ENCODE measurements at regions not wholly inside any gene's neighbourhood (a gene's known extent, or its start where the extent isn't known, plus 50 kb on each side); places are given as distances from the start of the nearest gene placed in this dataset.
"Not testable (repeated sequence)": the region's sequence is repeated elsewhere in the genome, so short reads cannot be mapped to it uniquely, and the experiment has no call there.

DNA sequence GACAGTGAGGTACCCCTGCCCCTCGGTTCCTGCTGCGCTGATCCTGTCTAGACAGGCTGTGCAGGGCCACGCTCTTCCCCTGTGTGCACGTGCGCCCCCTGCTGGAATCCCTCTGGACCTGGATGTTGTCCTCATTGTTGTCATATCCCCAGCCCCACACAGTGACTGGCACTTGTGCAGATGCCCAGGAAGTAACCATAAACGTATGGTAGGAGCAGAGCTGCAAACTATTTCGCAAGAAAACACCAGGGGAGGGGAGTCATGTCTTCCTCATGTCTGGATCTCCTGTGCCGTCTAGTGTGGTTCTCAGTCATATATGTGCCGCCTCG is 114.7 kb downstream of the CRYBB2 start:
- H2BK15ac ChIP-seq (ENCODE audit: low read depth, poor library complexity, severe bottlenecking): no peak overlapping the region
- no peak overlapping the region for H2BK12ac ChIP-seq (ENCODE audit: low read length in 2 of 2)
- no peak overlapping the region for H3K4me2 ChIP-seq (ENCODE audit: low read length, poor library complexity, severe bottlenecking)
- H3K9ac ChIP-seq (ENCODE audit: low read length): no peak overlapping the region
- H3K4me1 ChIP-seq (ENCODE audit: control insufficient read depth, insufficient read depth, low read depth, low read length): no peaks in the 10 kb centered on the region
- H3K36me3 ChIP-seq (ENCODE audit: control insufficient read depth in 1 of 2, insufficient read depth in 2 of 2, low read depth in 1 of 2, low read length in 2 of 2): no peaks in the 10 kb centered on the region
- H3K79me1 ChIP-seq (replicated peaks; ENCODE audit: low read length, poor library complexity, severe bottlenecking): no peaks in the 10 kb centered on the region
- H3K4ac ChIP-seq (ENCODE audit: low read depth in 1 of 2, low read length in 2 of 2): no peak overlapping the region
- no peak overlapping the region for H3K27ac ChIP-seq (ENCODE audit: low read length, poor library complexity, severe bottlenecking)
- no peak overlapping the region for H3K14ac ChIP-seq (ENCODE audit: low read length in 2 of 2)
- no peak overlapping the region for H2BK120ac ChIP-seq (ENCODE audit: low read depth, low read length)
- H3K23ac ChIP-seq (ENCODE audit: low read length in 2 of 2): no peak overlapping the region
- H3K4me3 ChIP-seq (ENCODE audit: insufficient read depth in 1 of 2, low read depth in 1 of 2, low read length in 2 of 2): no peak overlapping the region
- H3K18ac ChIP-seq (ENCODE audit: low read depth in 1 of 2, low read length in 2 of 2): no peak overlapping the region
- no peak overlapping the region for H2BK5ac ChIP-seq (ENCODE audit: low read depth, low read length, poor library complexity, severe bottlenecking)
- H3K9me3 ChIP-seq (ENCODE audit: control insufficient read depth, low read length): no peaks in the 10 kb centered on the region
- no peaks in the 10 kb centered on the region for H3K27me3 ChIP-seq (ENCODE audit: control insufficient read depth in 1 of 2, insufficient read depth in 1 of 2, low read length in 2 of 2)
- H2AK5ac ChIP-seq (ENCODE audit: low read length, severe bottlenecking): no peak overlapping the region
- H2AFZ ChIP-seq (ENCODE audit: low read depth, low read length): no peak overlapping the region
- no peak overlapping the region for H4K8ac ChIP-seq (ENCODE audit: low read length)
- WGBS: 44% methylated on average over 10 of the region's 10 CpGs
- DNase-seq: no peak
- H4K91ac ChIP-seq (ENCODE audit: low read length): no peak overlapping the region

DNA sequence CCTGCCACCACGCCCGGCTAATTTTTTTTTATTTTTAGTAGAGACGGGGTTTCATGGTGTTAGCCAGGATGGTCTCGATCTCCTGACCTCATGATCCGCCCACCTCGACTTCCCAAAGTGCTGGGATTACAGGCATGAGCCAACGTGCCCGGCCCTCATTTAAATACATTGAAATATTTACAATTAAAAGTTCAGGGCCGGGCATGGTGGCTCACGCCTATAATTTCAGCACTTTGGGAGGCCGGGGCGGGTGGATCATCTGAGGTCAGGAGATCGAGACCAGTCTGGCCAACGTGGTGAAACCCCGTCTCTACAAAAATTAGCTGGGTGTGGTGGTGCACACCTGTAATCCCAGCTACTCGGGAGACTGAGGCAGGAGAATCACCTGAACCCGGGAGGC is 115.2 kb downstream of the CRYBB2 start:
- not testable (repeated sequence) for H3K27me3 ChIP-seq (ENCODE audit: control insufficient read depth in 1 of 2, insufficient read depth in 1 of 2, low read length in 2 of 2); H2BK5ac ChIP-seq (ENCODE audit: low read depth, low read length, poor library complexity, severe bottlenecking); H3K79me1 ChIP-seq (replicated peaks; ENCODE audit: low read length, poor library complexity, severe bottlenecking); H4K8ac ChIP-seq (ENCODE audit: low read length); H3K4ac ChIP-seq (ENCODE audit: low read depth in 1 of 2, low read length in 2 of 2); H2AFZ ChIP-seq (ENCODE audit: low read depth, low read length); H2BK12ac ChIP-seq (ENCODE audit: low read length in 2 of 2); H4K91ac ChIP-seq (ENCODE audit: low read length); H3K27ac ChIP-seq (ENCODE audit: low read length, poor library complexity, severe bottlenecking); H3K14ac ChIP-seq (ENCODE audit: low read length in 2 of 2); H3K36me3 ChIP-seq (ENCODE audit: control insufficient read depth in 1 of 2, insufficient read depth in 2 of 2, low read depth in 1 of 2, low read length in 2 of 2); H3K9me3 ChIP-seq (ENCODE audit: control insufficient read depth, low read length); H3K9ac ChIP-seq (ENCODE audit: low read length); H2AK5ac ChIP-seq (ENCODE audit: low read length, severe bottlenecking); H3K4me2 ChIP-seq (ENCODE audit: low read length, poor library complexity, severe bottlenecking); H3K4me1 ChIP-seq (ENCODE audit: control insufficient read depth, insufficient read depth, low read depth, low read length); H2BK15ac ChIP-seq (ENCODE audit: low read depth, poor library complexity, severe bottlenecking); H3K4me3 ChIP-seq (ENCODE audit: insufficient read depth in 1 of 2, low read depth in 1 of 2, low read length in 2 of 2); H2BK120ac ChIP-seq (ENCODE audit: low read depth, low read length); H3K18ac ChIP-seq (ENCODE audit: low read depth in 1 of 2, low read length in 2 of 2); H3K23ac ChIP-seq (ENCODE audit: low read length in 2 of 2); DNase-seq
- WGBS: 92% methylated on average over 15 of the region's 17 CpGs

DNA sequence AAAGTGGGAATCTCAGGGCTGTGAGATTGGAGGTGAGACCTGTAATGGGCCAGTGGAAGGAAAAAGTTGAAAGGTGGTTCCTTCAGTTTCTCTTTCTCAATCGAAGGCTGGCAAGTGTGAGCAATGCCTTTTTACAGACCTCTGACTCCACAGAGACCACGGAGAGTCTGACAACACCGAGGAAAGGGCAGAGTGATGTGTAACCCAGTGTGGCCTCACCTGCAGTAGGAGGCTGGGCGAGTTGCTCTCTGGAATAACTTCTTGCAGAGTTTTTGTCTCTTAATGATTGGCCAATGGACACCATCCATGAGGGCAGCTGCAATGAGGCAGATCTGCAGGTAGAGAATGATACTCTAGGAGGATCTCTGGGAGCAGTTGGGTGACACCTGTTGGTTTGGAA is 115.8 kb downstream of the CRYBB2 start:
- not testable (repeated sequence) for H2BK15ac ChIP-seq (ENCODE audit: low read depth, poor library complexity, severe bottlenecking); H3K9me3 ChIP-seq (ENCODE audit: control insufficient read depth, low read length); H2AK5ac ChIP-seq (ENCODE audit: low read length, severe bottlenecking); H4K8ac ChIP-seq (ENCODE audit: low read length); H2BK12ac ChIP-seq (ENCODE audit: low read length in 2 of 2); H2BK5ac ChIP-seq (ENCODE audit: low read depth, low read length, poor library complexity, severe bottlenecking); H3K27me3 ChIP-seq (ENCODE audit: control insufficient read depth in 1 of 2, insufficient read depth in 1 of 2, low read length in 2 of 2); H3K4me2 ChIP-seq (ENCODE audit: low read length, poor library complexity, severe bottlenecking); H3K14ac ChIP-seq (ENCODE audit: low read length in 2 of 2); H3K79me1 ChIP-seq (replicated peaks; ENCODE audit: low read length, poor library complexity, severe bottlenecking); H3K23ac ChIP-seq (ENCODE audit: low read length in 2 of 2); DNase-seq; H2AFZ ChIP-seq (ENCODE audit: low read depth, low read length); H3K4me1 ChIP-seq (ENCODE audit: control insufficient read depth, insufficient read depth, low read depth, low read length); H3K36me3 ChIP-seq (ENCODE audit: control insufficient read depth in 1 of 2, insufficient read depth in 2 of 2, low read depth in 1 of 2, low read length in 2 of 2); H4K91ac ChIP-seq (ENCODE audit: low read length); H3K4me3 ChIP-seq (ENCODE audit: insufficient read depth in 1 of 2, low read depth in 1 of 2, low read length in 2 of 2); H3K4ac ChIP-seq (ENCODE audit: low read depth in 1 of 2, low read length in 2 of 2); H3K18ac ChIP-seq (ENCODE audit: low read depth in 1 of 2, low read length in 2 of 2); H3K27ac ChIP-seq (ENCODE audit: low read length, poor library complexity, severe bottlenecking); H3K9ac ChIP-seq (ENCODE audit: low read length); H2BK120ac ChIP-seq (ENCODE audit: low read depth, low read length)
- WGBS: 72% methylated on average over 4 of the region's 4 CpGs

DNA sequence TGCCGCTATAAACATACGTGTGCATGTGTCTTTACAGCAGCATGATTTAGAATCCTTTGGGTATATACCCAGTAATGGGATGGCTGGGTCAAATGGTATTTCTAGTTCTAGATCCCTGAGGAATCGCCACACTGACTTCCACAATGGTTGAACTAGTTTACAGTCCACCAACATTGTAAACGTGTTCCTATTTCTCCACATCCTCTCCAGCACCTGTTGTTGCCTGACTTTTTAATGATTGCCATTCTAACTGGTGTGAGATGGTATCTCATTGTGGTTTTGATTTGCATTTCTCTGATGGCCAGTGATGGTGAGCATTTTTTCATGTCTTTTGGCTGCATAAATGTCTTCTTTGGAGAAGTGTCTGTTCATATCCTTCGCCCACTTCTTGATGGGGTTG is 121.1 kb downstream of the CRYBB2 start:
- H3K23ac ChIP-seq (ENCODE audit: low read length in 2 of 2); H3K27ac ChIP-seq (ENCODE audit: low read length, poor library complexity, severe bottlenecking); H2AK5ac ChIP-seq (ENCODE audit: low read length, severe bottlenecking); H2BK15ac ChIP-seq (ENCODE audit: low read depth, poor library complexity, severe bottlenecking); H3K14ac ChIP-seq (ENCODE audit: low read length in 2 of 2); H3K4ac ChIP-seq (ENCODE audit: low read depth in 1 of 2, low read length in 2 of 2); H2AFZ ChIP-seq (ENCODE audit: low read depth, low read length); H3K18ac ChIP-seq (ENCODE audit: low read depth in 1 of 2, low read length in 2 of 2); H3K9me3 ChIP-seq (ENCODE audit: control insufficient read depth, low read length); DNase-seq; H4K8ac ChIP-seq (ENCODE audit: low read length); H4K91ac ChIP-seq (ENCODE audit: low read length); H3K4me2 ChIP-seq (ENCODE audit: low read length, poor library complexity, severe bottlenecking); H3K79me1 ChIP-seq (replicated peaks; ENCODE audit: low read length, poor library complexity, severe bottlenecking); H2BK120ac ChIP-seq (ENCODE audit: low read depth, low read length); H3K9ac ChIP-seq (ENCODE audit: low read length); H3K36me3 ChIP-seq (ENCODE audit: control insufficient read depth in 1 of 2, insufficient read depth in 2 of 2, low read depth in 1 of 2, low read length in 2 of 2); H3K4me3 ChIP-seq (ENCODE audit: insufficient read depth in 1 of 2, low read depth in 1 of 2, low read length in 2 of 2); H2BK12ac ChIP-seq (ENCODE audit: low read length in 2 of 2); H3K27me3 ChIP-seq (ENCODE audit: control insufficient read depth in 1 of 2, insufficient read depth in 1 of 2, low read length in 2 of 2); H2BK5ac ChIP-seq (ENCODE audit: low read depth, low read length, poor library complexity, severe bottlenecking); H3K4me1 ChIP-seq (ENCODE audit: control insufficient read depth, insufficient read depth, low read depth, low read length): not testable (repeated sequence)
- no CpG with 5 or more reads among the region's 5 CpGs for WGBS
